HepG2 (cell line): ENCODE measurements at regions not wholly inside any gene's neighbourhood (a gene's known extent, or its start where the extent isn't known, plus 50 kb on each side); places are given as distances from the start of the nearest gene placed in this dataset.

Experiments used
- ATAC-seq: fragments of 200-7000 bp; cut with Tn5 transposase; 3 replicates; pipeline ENCODE4 v1.9.1; 2020; ENCODE audit warnings: mild to moderate bottlenecking, moderate library complexity
- BruUV-seq: library from RNA; stranded (reverse); fragments of 400-500 nt; replicated peaks from 2 replicates; lab custom pipeline; 2021; lab: Mats Ljungman, UMichigan
- CTCF ChIA-PET: fragments of 300-600 bp; formaldehyde crosslinking; extraction: SDS; loops from one replicate; lab custom pipeline; 2021; ENCODE audit warnings: low total read pairs, inconsistent platforms, low intra/inter-chr PET ratio; lab: Yijun Ruan, JAX
- POLR2A ChIA-PET: fragments of 350-600 bp; sonication (Branson Sonifier 250); formaldehyde crosslinking; loops from one replicate; lab custom pipeline; 2020; ENCODE audit warnings: antibody characterized with exemption, inconsistent platforms; lab: Yijun Ruan, JAX
- DNase-seq: peaks from one replicate; pipeline ENCODE4 v3.0.0-alpha.2; 2015; ENCODE audit warnings: low spot score
- FAIRE-seq: peaks from 3 replicates; lab custom pipeline; 2011; peaks lifted over from hg19 to GRCh38; lab: Jason Lieb, UNC
- H2AFZ ChIP-seq: one replicate; pipeline ENCODE4 v1.6.1; 2011; ENCODE audit warnings: low read length, inconsistent platforms
- H3K27ac ChIP-seq: fragments of 300-600 bp; 3 replicates; pipeline ENCODE4 v1.8.0; 2011; ENCODE audit warnings: mixed run types, mild to moderate bottlenecking, mixed read lengths, low read length, inconsistent platforms; ENCODE audit not compliant: insufficient read depth; ENCODE audit errors: extremely low read length
- H3K27me3 ChIP-seq, 2 experiments: fragments of 200-600 bp in 1 of 2; 2 replicates in 1 of 2; 3 replicates in 1 of 2; pipeline versions ENCODE4 v1.6.0 to v1.8.0; 2011; ENCODE audit warnings: low read length in 2 of 2, mild to moderate bottlenecking in 2 of 2, moderate library complexity in 2 of 2, inconsistent platforms in 1 of 2; ENCODE audit not compliant: insufficient read depth in 2 of 2, control insufficient read depth in 1 of 2
- H3K36me3 ChIP-seq, 2 experiments: fragments of 200-600 bp in 1 of 2; replicated peaks in 1 of 2; 2 replicates in 1 of 2; 3 replicates in 1 of 2; pipeline versions ENCODE4 v1.5.1 to v1.8.0; 2011; ENCODE audit warnings: low read length in 2 of 2, inconsistent platforms in 1 of 2; ENCODE audit not compliant: insufficient read depth in 2 of 2, control insufficient read depth in 1 of 2
- H3K4me1 ChIP-seq: 2 replicates; pipeline ENCODE4 v1.5.1; 2012; ENCODE audit warnings: low read length, inconsistent platforms; ENCODE audit not compliant: insufficient read depth
- H3K4me2 ChIP-seq: 2 replicates; pipeline ENCODE4 v1.6.0; 2011; ENCODE audit warnings: low read depth, low read length, inconsistent platforms
- H3K4me3 ChIP-seq, 3 experiments: fragments of 200-600 bp in 1 of 3; sonication (generic), shearing (Covaris generic) in 1 of 3; replicated peaks in 1 of 3; 2 replicates each; pipeline ENCODE4 v1.5.1; 2011 to 2016; ENCODE audit warnings: low read length in 3 of 3, inconsistent platforms in 2 of 3, low read depth in 2 of 3, mild to moderate bottlenecking in 2 of 3, control low read depth in 1 of 3, mixed read lengths in 1 of 3; ENCODE audit not compliant: insufficient read depth in 1 of 3
- H3K79me2 ChIP-seq: one replicate; pipeline ENCODE4 v1.6.1; 2011; ENCODE audit warnings: low read length, inconsistent platforms; ENCODE audit not compliant: insufficient read depth
- H3K9ac ChIP-seq: 2 replicates; pipeline ENCODE4 v1.6.0; 2011; ENCODE audit warnings: mild to moderate bottlenecking, low read depth, low read length, inconsistent platforms; ENCODE audit not compliant: insufficient read depth
- H3K9me3 ChIP-seq: 2 replicates; pipeline ENCODE4 v1.5.1; 2012; ENCODE audit warnings: mild to moderate bottlenecking, low read length
- H4K20me1 ChIP-seq: 2 replicates; pipeline ENCODE4 v1.6.0; 2011; ENCODE audit warnings: inconsistent platforms, mild to moderate bottlenecking, low read length, moderate library complexity; ENCODE audit not compliant: insufficient read depth
- CREB1 ChIP-seq, 2 experiments: fragments of 450-650 bp in 1 of 2; IDR thresholded peaks; 2 replicates each; pipeline ENCODE4 v1.6.1; 2016 to 2017; ENCODE audit warnings: control low read depth in 1 of 2, mild to moderate bottlenecking in 1 of 2, missing compliant biosample characterization in 1 of 2, missing genetic modification characterization in 1 of 2
- FOSL2 ChIP-seq: sonication (generic); formaldehyde crosslinking; IDR thresholded peaks from 2 replicates; pipeline ENCODE4 v1.4.0; 2020; ENCODE audit warnings: missing genetic modification reagents
- JUNB ChIP-seq: sonication (generic); formaldehyde crosslinking; IDR thresholded peaks from 2 replicates; pipeline ENCODE4 v1.8.0; 2022; ENCODE audit warnings: missing genetic modification reagents, mild to moderate bottlenecking, borderline replicate concordance
- MEIS2 ChIP-seq: sonication (generic); formaldehyde crosslinking; IDR thresholded peaks from 2 replicates; pipeline ENCODE4 v1.9.0; 2021; ENCODE audit warnings: mild to moderate bottlenecking, missing genetic modification reagents
- TOE1 ChIP-seq: sonication (generic); formaldehyde crosslinking; IDR thresholded peaks from 2 replicates; pipeline ENCODE4 v1.4.0; 2020; ENCODE audit warnings: mild to moderate bottlenecking, missing genetic modification reagents
- U2AF1 ChIP-seq: fragments of 200-400 bp; formaldehyde crosslinking; optimal IDR thresholded peaks from 2 replicates; pipeline ENCODE3; 2017; ENCODE audit warnings: mild to moderate bottlenecking, low read depth, low read length
- ZNF337 ChIP-seq: sonication (generic); formaldehyde crosslinking; IDR thresholded peaks from 2 replicates; pipeline ENCODE4 v1.5.1; 2020; ENCODE audit warnings: missing genetic modification reagents, low read depth, mild to moderate bottlenecking, borderline replicate concordance
- ZNF780A ChIP-seq: sonication (generic); formaldehyde crosslinking; IDR thresholded peaks from 2 replicates; pipeline ENCODE4 v1.8.0; 2022; ENCODE audit warnings: mild to moderate bottlenecking, missing genetic modification reagents, moderate library complexity
- WGBS: methylation state at CpG from one replicate; pipeline ENCODE4 v1.1.6; 2017; ENCODE audit warnings: low lambda C conversion rate; 5-methylcytosine and 5-hydroxymethylcytosine counted together
- in situ Hi-C: cut with HindIII; loops from 2 replicates; pipeline ENCODE4 v1.10.0; 2017; ENCODE audit warnings: low pct_unique_long_range_greater_than_20kb; ENCODE audit not compliant: extremely low pct_ligation_motif_present
- intact Hi-C: fragments of 100-400 bp; cut with micrococcal nuclease; formaldehyde crosslinking; loops from one replicate; pipeline ENCODE4 v1.10.0; 2022; ENCODE audit not compliant: unreplicated experiment

DNA sequence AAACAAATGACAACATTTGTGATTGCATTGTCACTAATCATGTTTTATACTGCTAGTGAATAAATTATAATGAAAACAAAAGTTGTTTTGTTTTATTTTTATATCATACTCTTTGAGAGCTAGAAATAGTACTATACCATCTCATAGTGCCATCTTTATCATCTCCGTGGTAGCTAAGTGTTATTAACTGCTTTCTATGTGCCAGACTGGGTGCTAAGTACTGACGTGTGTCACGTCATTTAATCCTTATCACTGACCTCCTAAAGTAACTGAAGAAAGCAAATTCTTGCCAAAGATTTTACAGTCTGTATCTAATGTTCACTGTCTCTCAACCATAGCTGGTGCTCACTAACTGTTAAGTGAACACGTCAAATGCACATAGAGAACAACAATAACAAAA lies 99.5 kb upstream of the CNTN3 start:
- ATAC-seq (no peak), FAIRE-seq (no peak), DNase-seq (no peak)
- no peak overlapping the region for H2AFZ ChIP-seq
- no peaks in the 10 kb centered on the region for H3K36me3 ChIP-seq
- no peak overlapping the region for H3K4me3 ChIP-seq
- no peaks in the 10 kb centered on the region for H3K79me2 ChIP-seq
- no peak overlapping the region for H3K4me2 ChIP-seq
- no peaks in the 10 kb centered on the region for H4K20me1 ChIP-seq
- ChIA-PET CTCF (no interaction called here), POLR2A (no interaction called here)
- H3K4me1 ChIP-seq: no peaks in the 10 kb centered on the region
- intact Hi-C loops (no loop called here), in situ Hi-C loops (no loop called here)
- no peak overlapping the region for H3K9ac ChIP-seq
- no peaks in the 10 kb centered on the region for H3K27me3 ChIP-seq
- BruUV-seq: no TSS peak
- peaks cover 5% of the 10 kb centered on the region; the same call in 1 of the 2 replicates for H3K9me3 ChIP-seq
- H3K27ac ChIP-seq: no peak overlapping the region
- peak; percentile 54 for TF ChIP-seq CREB1 (IDR thresholded peaks at IDR 0.05)
- TF ChIP-seq CREB1 (CRISPR knock-in tag; IDR thresholded peaks at IDR 0.05): no peak
- TF ChIP-seq ZNF337 (CRISPR knock-in tag): no peak
- no peak for TF ChIP-seq U2AF1
- WGBS: under 1% methylated on average over 4 of the region's 4 CpGs

DNA sequence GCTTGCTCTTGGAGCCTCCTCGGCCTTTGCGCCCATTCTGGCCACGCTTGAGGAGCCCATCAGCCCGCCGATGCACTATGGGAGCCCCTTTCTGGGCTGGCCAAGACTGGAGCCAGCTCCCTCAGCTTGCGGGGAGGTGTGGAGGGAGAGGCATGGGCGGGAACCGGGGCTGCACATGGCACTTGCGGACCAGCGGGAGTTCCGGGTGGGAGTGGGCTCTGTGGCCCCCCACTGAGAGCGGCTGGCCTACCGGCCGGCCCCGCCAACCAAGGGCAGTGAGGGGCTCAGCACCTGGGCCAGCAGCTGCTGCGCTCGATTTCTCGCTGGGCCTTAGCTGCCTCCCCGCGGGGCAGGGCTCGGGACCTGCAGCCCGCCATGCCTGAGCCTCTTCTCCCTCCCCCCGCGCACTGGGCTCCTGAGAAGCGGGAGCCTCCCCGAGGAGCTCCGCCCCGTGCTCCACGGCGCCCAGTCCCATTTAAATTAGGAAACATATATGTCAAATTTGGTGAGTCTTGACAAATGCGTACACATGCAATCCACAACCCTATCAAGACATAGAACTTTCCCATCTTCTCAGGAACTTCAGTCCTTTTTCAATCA lies 97.6 kb upstream of the CNTN3 start:
- H2AFZ ChIP-seq: no peak overlapping the region
- ATAC-seq: no peak
- no peaks in the 10 kb centered on the region for H4K20me1 ChIP-seq
- BruUV-seq: no TSS peak
- H3K9ac ChIP-seq: no peak overlapping the region
- ChIA-PET CTCF (no interaction called here), POLR2A (no interaction called here)
- TF ChIP-seq FOSL2 (CRISPR knock-in tag): no peak
- TF ChIP-seq ZNF780A (CRISPR knock-in tag): no peak
- no peak for TF ChIP-seq MEIS2 (CRISPR knock-in tag)
- TF ChIP-seq TOE1 (CRISPR knock-in tag): no peak
- no peak for TF ChIP-seq JUNB (CRISPR knock-in tag)
- no peak for FAIRE-seq
- no peak overlapping the region for H3K27ac ChIP-seq
- H3K4me3 ChIP-seq: no peak overlapping the region
- no peaks in the 10 kb centered on the region for H3K27me3 ChIP-seq
- no peak overlapping the region for H3K4me2 ChIP-seq
- in situ Hi-C loops: no loop called here
- no peaks in the 10 kb centered on the region for H3K79me2 ChIP-seq
- H3K9me3 ChIP-seq: peaks cover 4% of the 10 kb centered on the region; the same call in 1 of the 2 replicates
- WGBS: 63% methylated on average over 5 of the region's 31 CpGs
- H3K36me3 ChIP-seq: no peaks in the 10 kb centered on the region
- DNase-seq: no peak
- H3K4me1 ChIP-seq: no peaks in the 10 kb centered on the region
- intact Hi-C loops: no loop called here
